HEK293 (cell line): ENCODE measurements at regions not wholly inside any gene's neighbourhood (a gene's known extent, or its start where the extent isn't known, plus 50 kb on each side); places are given as distances from the start of the nearest gene placed in this dataset.

Experiments used
- CTCF ChIP-seq: fragments of 450-650 bp; formaldehyde crosslinking; IDR thresholded peaks from 2 replicates; pipeline ENCODE4 v1.5.1; 2016; ENCODE audit warnings: missing biosample characterization, missing genetic modification characterization
- PATZ1 ChIP-seq: fragments of 450-650 bp; formaldehyde crosslinking; IDR thresholded peaks from 2 replicates; pipeline ENCODE4 v1.5.1; 2016; ENCODE audit warnings: missing biosample characterization, missing genetic modification characterization
- SETDB1 ChIP-seq: IDR thresholded peaks from one replicate; pipeline ENCODE4 v1.6.1; 2017; ENCODE audit warnings: mild to moderate bottlenecking, low read length, moderate library complexity, mixed read lengths; ENCODE audit not compliant: insufficient read length
- ZBTB6 ChIP-seq: fragments of 450-650 bp; formaldehyde crosslinking; IDR thresholded peaks from 2 replicates; pipeline ENCODE4 v1.5.1; 2017; ENCODE audit warnings: missing biosample characterization, missing genetic modification characterization
- ZFP41 ChIP-seq: fragments of 450-650 bp; formaldehyde crosslinking; IDR thresholded peaks from 2 replicates; pipeline ENCODE4 v1.5.1; 2016; ENCODE audit warnings: missing biosample characterization, missing genetic modification characterization, borderline replicate concordance
- ZNF121 ChIP-seq: fragments of 450-650 bp; formaldehyde crosslinking; IDR thresholded peaks from 2 replicates; pipeline ENCODE4 v1.5.1; 2016; ENCODE audit warnings: missing biosample characterization, missing genetic modification characterization
- ZNF175 ChIP-seq: fragments of 450-650 bp; formaldehyde crosslinking; IDR thresholded peaks from 2 replicates; pipeline ENCODE4 v1.5.1; 2016; ENCODE audit warnings: missing biosample characterization, missing genetic modification characterization
- ZNF18 ChIP-seq: fragments of 450-650 bp; formaldehyde crosslinking; IDR thresholded peaks from 2 replicates; pipeline ENCODE4 v1.5.1; 2016; ENCODE audit warnings: missing biosample characterization, missing genetic modification characterization
- ZNF530 ChIP-seq: fragments of 450-650 bp; formaldehyde crosslinking; IDR thresholded peaks from 2 replicates; pipeline ENCODE4 v1.5.1; 2016; ENCODE audit warnings: low read depth, missing biosample characterization, missing genetic modification characterization
- ZNF561 ChIP-seq: fragments of 450-650 bp; IDR thresholded peaks from 2 replicates; pipeline ENCODE4 v1.5.1; 2018; ENCODE audit warnings: missing biosample characterization, missing genetic modification characterization, borderline replicate concordance
- ZNF623 ChIP-seq: fragments of 450-650 bp; formaldehyde crosslinking; IDR thresholded peaks from 2 replicates; pipeline ENCODE4 v1.5.1; 2016; ENCODE audit warnings: missing biosample characterization, missing genetic modification characterization
- ZNF639 ChIP-seq: fragments of 450-650 bp; formaldehyde crosslinking; IDR thresholded peaks from 2 replicates; pipeline ENCODE4 v1.5.1; 2016; ENCODE audit warnings: missing biosample characterization, missing genetic modification characterization

GRCh38 chr4:60952921-60953320 lies 247.2 kb upstream of the ADGRL3 start:
- TF ChIP-seq ZFP41, result no peak
- no peak for TF ChIP-seq CTCF
- TF ChIP-seq ZBTB6, result no peak
- no peak for TF ChIP-seq ZNF175 (tag by site-specific recombination)
- no peak for TF ChIP-seq PATZ1 (tag by site-specific recombination)
- no peak for TF ChIP-seq ZNF623
- no peak for TF ChIP-seq ZNF639 (tag by site-specific recombination)
- TF ChIP-seq ZNF121 (tag by site-specific recombination), result no peak
- no peak for TF ChIP-seq ZNF530 (tag by site-specific recombination)
- no peak for TF ChIP-seq SETDB1
- no peak for TF ChIP-seq ZNF18 (tag by site-specific recombination)
- no peak for TF ChIP-seq ZNF561 (tag by site-specific recombination)
